Testis (tissue), 2 donors: ENCODE measurements at regions not wholly inside any gene's neighbourhood (a gene's known extent, or its start where the extent isn't known, plus 50 kb on each side); places are given as distances from the start of the nearest gene placed in this dataset.

Source experiments
- CTCF ChIP-seq, 3 experiments: fragments of 450-650 bp in 2 of 3; fragments of 200-600 bp in 1 of 3; sonication (generic) in 1 of 3; IDR thresholded peaks; one replicate each; pipeline ENCODE4 v1.5.1; 2016 to 2019; ENCODE audit warnings: antibody characterized with exemption in 3 of 3, mild to moderate bottlenecking in 2 of 3, moderate library complexity in 1 of 3
- POLR2A ChIP-seq: fragments of 450-650 bp; IDR thresholded peaks from one replicate; pipeline ENCODE4 v1.6.1; 2017; ENCODE audit warnings: antibody characterized with exemption, mild to moderate bottlenecking, moderate library complexity

- no peak for TF ChIP-seq CTCF (IDR thresholded peaks at IDR 0.05)
- no peak for TF ChIP-seq POLR2A
These were observed 354.4 kb upstream of the CDH19 start for GRCh38 chr18:66958309-66958708.
